ENCODE measurements at regions not wholly inside any gene's neighbourhood (a gene's known extent, or its start where the extent isn't known, plus 50 kb on each side); places are given as distances from the start of the nearest gene placed in this dataset.

DNA sequence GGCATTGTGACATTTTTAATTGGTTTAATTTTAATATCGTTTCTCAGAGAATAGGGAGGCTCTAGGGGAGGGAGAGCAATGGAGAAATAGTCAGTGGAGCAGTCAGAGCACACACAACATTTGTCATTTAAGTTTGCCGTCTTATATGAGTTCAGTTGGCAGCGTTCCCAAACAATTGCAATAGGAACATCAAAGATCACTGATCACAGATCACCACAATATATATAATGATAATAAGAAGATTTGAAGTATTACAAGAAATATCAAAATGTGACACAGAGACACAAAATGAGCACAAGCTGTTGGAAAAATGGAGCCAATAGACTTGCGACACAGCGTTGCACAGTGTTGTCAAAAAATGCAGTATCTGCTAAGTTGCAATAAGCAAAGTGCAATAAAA, 303.7 kb downstream of the CDH19 start:
- Histone ChIP-seq H3K27me3 (no peaks in the 10 kb centered on the region), H3K36me3 (no peaks in the 10 kb centered on the region), H3K4me3 (no peak overlapping the region), H3K27ac (no peak overlapping the region), H3K9me3 (peaks cover 0 to 4% of the 10 kb centered on the region in 2 donors), H3K4me1 (no peaks in the 10 kb centered on the region)
- no peak for TF ChIP-seq CTCF (IDR thresholded peaks at IDR 0.05)
- no peak for TF ChIP-seq POLR2AphosphoS5 (IDR thresholded peaks at IDR 0.05)
- no peak for TF ChIP-seq POLR2A (IDR thresholded peaks at IDR 0.05)
- intact Hi-C loops (cut with DNase I; ENCODE audit: low total_unique reads), result no loop called here
- no peak for DNase-seq (ENCODE audit: low spot score in 2 of 2)

DNA sequence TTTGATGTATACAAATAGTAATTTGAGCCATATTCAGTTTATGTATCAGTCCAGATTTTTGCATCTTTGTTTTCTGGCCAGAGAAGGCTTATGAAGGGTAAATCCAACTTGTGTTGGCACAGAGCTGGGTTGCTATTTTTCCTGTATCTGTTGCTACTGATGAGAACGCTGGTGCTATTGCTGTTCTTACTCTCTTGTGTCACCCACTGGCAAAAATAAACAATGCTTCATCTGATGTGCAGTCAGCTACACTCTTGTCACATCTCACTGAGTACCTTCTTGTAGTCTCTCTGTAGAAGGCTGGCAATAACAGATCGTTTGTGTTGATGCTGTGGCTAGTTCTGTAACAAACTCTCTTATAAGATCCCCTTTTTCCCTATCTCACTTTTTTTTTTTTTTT, 323.4 kb downstream of the CDH19 start:
- H3K4me1 ChIP-seq, result no peaks in the 10 kb centered on the region
- DNase-seq (ENCODE audit: low spot score in 2 of 2), result no peak
- TF ChIP-seq CTCF (IDR thresholded peaks at IDR 0.05) (no peak), POLR2A (IDR thresholded peaks at IDR 0.05) (no peak), POLR2AphosphoS5 (IDR thresholded peaks at IDR 0.05) (no peak)

DNA sequence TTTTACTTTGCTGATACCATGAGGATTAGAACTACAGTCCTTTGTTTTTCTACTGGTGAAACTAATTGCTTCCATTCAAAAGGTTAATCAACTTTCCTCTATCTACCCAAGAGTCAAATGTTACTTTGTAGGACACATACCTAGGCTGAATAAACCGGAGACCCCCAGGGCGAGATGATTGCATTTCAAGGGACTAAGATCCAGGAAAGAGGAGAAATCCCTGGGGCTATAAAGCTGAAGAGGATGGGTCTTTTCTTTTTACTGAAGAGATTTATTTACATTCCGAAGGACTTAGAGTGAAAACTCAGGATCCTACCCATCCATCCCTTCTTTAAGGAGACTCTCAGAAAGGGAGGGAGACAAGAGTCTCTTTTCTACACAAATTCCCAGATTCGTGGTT, 331.9 kb downstream of the CDH19 start:
- no peak for DNase-seq (ENCODE audit: low spot score in 2 of 2)
- no peak overlapping the region for H3K4me3 ChIP-seq
- H3K27me3 ChIP-seq, result no peaks in the 10 kb centered on the region
- H3K27ac ChIP-seq, result no peak overlapping the region
- no peaks in the 10 kb centered on the region for H3K36me3 ChIP-seq
- intact Hi-C loops (cut with DNase I; ENCODE audit: low total_unique reads), result no loop called here
- TF ChIP-seq CTCF (IDR thresholded peaks at IDR 0.05), result no peak
- no peak for TF ChIP-seq POLR2A (IDR thresholded peaks at IDR 0.05)
- TF ChIP-seq POLR2AphosphoS5 (IDR thresholded peaks at IDR 0.05), result no peak
- H3K9me3 ChIP-seq, result peaks cover 6 to 37% of the 10 kb centered on the region in 2 donors
- H3K4me1 ChIP-seq, result no peaks in the 10 kb centered on the region

More for the DNA sequence above, 323.4 kb downstream of the CDH19 start:
- Histone ChIP-seq H3K27ac (no peak overlapping the region), H3K36me3 (no peaks in the 10 kb centered on the region), H3K4me3 (no peak overlapping the region), H3K9me3 (peaks cover 0 to 3% of the 10 kb centered on the region in 2 donors), H3K27me3 (no peaks in the 10 kb centered on the region)
- intact Hi-C loops (cut with DNase I; ENCODE audit: low total_unique reads), result no loop called here

- no peak overlapping the region for H3K27ac ChIP-seq
- H3K4me3 ChIP-seq, result no peak overlapping the region
- no peaks in the 10 kb centered on the region for H3K36me3 ChIP-seq
- H3K4me1 ChIP-seq, result no peaks in the 10 kb centered on the region
- DNase-seq (ENCODE audit: low spot score in 2 of 2), result no peak
- H3K9me3 ChIP-seq, result peaks cover 6 to 17% of the 10 kb centered on the region in 2 donors
- intact Hi-C loops (cut with DNase I; ENCODE audit: low total_unique reads), result no loop called here
- TF ChIP-seq POLR2A (IDR thresholded peaks at IDR 0.05) (no peak), CTCF (IDR thresholded peaks at IDR 0.05) (no peak), POLR2AphosphoS5 (IDR thresholded peaks at IDR 0.05) (no peak)
- H3K27me3 ChIP-seq, result no peaks in the 10 kb centered on the region
Observed at GRCh38 chr18:66264130-66264529, 339.8 kb downstream of the CDH19 start.

DNA sequence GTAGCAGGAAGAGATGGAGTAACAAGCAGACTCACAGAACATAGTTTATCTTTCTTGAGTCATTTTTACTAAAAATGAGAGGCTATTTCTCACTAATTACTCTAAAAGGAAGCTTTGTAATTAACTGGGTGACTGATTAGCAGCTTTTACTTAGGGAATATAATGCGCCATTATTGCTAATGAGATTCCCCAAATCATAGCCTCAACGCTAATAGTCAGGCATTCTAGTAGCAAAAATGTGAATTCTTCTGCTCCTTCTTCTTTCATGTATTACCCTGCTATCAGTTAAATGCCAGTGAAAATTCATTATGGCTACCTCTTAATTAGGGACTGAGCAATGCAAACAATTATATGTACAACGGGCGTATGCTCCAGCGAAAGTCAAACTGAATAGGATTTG, 349.8 kb downstream of the CDH19 start:
- no peak for TF ChIP-seq CTCF (IDR thresholded peaks at IDR 0.05)
- no peak for TF ChIP-seq POLR2A (IDR thresholded peaks at IDR 0.05)
- TF ChIP-seq POLR2AphosphoS5 (IDR thresholded peaks at IDR 0.05), result no peak
- intact Hi-C loops (cut with DNase I; ENCODE audit: low total_unique reads), result no loop called here
- Histone ChIP-seq H3K9me3 (no peaks in the 10 kb centered on the region), H3K27me3 (no peaks in the 10 kb centered on the region), H3K27ac (no peak overlapping the region), H3K4me1 (no peaks in the 10 kb centered on the region), H3K36me3 (no peaks in the 10 kb centered on the region), H3K4me3 (no peak overlapping the region)
- DNase-seq (ENCODE audit: low spot score in 2 of 2), result no peak

Measured in breast epithelium (tissue), 4 donors.